Stimulated activated CD4-positive, alpha-beta T cell treated with anti-CD3 and anti-CD28 coated beads, TNF-alpha, amount 100 ng/mL, for 4 hours (primary cell): ENCODE measurements at regions not wholly inside any gene's neighbourhood (a gene's known extent, or its start where the extent isn't known, plus 50 kb on each side); places are given as distances from the start of the nearest gene placed in this dataset.

ENCODE experiments used
- DNase-seq, 3 experiments: peaks; one replicate each; pipeline ENCODE4 v3.0.0-alpha.2; 2020; ENCODE audit warnings: low read depth in 3 of 3

DNA sequence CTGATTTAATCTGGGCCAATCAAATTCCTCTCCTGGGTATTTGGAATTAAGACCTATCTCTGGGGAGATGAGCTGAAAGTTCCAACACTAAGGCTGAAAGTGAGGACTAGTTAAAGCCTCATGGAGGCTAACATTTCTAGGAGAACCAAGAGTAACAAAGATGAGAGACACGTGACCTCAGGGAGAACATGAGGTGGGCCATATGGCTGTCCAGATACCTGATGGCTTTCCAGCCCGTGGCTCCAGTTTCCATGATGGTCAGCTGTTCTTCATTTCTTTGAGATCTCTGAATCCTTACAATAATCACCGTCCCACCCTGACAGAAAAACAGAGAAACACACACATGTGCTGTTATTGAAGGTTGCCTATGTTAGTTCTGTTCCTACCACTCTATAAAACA, 66.1 kb downstream of the LEPR start:
- no peak for DNase-seq

- DNase-seq: no peak
Measured at GRCh38 chr1:65489481-65489880, 69.0 kb downstream of the LEPR start.

DNA sequence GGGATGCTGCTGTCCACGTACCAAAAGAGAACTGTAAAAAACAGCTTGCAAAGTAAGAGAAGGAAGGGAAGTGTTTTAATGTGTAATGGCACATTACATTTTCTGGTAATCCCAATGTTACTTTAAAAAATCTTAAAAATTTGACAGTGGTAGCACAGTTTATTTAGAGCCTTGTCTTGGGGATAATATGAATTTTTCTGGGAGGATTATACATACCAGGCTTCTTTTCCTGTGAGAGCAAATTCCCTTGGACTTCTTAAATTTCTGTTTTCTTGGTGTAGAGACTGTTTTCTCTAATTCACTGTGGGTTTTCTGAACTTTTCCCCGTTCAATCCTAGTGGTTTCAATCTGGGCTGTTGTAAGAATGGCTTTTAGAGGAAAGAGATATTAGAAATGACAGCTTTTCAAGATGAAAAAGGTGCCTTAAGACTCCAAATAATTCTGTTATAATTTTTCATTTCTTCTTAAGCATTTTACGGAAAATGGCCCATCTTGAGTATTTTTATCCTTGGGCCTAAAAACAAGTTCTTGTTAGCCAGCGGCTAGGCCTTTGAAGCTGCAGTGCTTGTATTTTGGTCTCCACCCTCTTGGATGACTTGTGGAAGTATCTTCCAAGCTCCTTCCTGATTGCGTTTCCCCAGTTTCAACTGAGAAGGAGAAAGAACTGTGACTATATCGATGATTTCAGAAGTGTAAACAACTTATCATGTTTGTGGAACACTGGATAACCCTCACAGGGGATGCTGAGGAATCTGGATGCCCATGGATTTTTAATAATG, 70.0 kb downstream of the LEPR start:
- DNase-seq: no peak

GRCh38 chr1:65491472-65491871, 71.0 kb downstream of the LEPR start:
- no peak for DNase-seq

DNA sequence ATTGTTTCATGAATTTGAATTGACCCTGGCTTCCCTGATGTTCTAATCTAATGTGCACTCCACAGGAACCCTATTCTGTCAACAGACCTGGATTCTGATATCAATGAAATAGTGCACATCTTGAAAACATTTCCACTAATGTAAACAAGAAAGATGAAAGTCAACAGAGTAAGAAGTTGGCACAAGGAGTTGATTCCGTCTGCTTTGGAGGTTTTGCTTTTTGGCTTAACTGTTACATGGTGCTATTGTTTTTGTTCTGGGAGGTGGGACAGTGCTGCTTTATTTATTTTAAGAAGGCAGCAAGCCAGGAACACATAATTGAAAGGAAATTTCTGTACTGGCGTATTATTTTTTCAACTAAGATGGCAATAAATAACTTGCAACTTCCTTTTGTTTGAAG, 73.3 kb downstream of the LEPR start:
- no peak for DNase-seq

- no peak for DNase-seq
Measured at GRCh38 chr1:65494671-65495070, 74.2 kb downstream of the LEPR start.

DNA sequence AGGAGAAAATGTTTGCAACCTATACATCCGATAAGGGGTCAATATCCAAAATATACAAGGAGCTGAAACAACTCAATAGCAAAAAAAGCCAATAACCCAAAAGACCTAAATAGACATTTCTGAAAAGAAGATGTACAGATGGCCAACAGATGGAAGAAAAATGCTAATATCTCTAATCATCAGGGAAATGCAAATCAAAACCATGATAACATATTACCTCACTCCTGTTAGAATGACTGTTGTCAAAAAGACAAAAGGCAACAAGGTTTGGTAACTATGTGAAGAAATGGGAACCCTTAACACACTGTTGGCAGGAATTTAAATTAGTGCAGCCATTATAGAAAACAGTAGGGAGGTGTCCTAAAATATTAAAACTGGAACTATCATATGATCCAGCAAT, 74.7 kb downstream of the LEPR start:
- DNase-seq: no peak

DNA sequence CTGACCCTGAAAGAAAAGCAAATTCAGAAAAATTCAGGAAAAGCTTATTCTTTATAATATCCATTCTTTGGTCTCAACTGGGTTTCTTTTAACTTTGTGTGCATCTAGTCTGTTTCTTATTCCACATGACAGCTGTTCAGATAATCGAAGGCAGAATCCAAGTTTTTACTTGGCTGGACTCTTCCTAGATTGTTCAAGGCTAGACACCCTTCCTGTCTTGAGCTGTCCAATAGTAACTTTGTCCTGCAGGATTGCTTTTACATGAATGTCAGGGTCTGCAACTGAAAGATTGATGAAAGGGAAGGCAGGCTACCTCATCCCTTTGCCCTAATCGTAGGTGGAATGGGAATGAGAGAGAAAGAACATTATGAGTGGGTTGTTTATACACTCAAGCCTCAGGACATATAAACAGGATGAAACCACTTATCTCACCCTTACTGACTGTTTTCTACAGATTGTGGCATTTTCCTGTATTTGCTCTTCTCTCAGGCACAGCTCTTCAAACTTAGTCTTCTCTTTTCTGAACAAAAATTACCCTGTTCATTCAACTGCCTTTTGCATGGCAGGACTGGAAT, 76.9 kb downstream of the LEPR start:
- DNase-seq: no peak

DNA sequence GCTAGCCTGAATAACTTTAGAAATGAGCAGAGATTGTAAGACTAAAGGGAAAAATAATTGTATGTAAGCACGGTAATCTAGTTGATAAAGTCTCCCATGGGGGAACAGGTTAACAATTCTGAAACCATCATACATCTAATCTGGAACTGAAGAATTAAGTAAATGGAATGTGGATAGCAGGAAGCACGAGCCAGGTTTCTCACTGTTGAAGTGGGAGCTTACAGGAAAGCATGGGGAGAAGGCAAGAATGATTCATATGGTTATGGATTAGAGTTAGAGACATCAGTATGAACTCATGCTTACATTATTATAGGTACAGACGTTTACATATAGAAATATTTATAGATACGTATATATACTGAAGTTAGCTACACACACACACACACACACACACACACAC, 83.0 kb downstream of the LEPR start:
- no peak for DNase-seq

GRCh38 chr1:65504263-65504662, 83.8 kb downstream of the LEPR start:
- DNase-seq: no peak

GRCh38 chr1:65505547-65506300, 85.3 kb downstream of the LEPR start:
- DNase-seq: no peak

DNA sequence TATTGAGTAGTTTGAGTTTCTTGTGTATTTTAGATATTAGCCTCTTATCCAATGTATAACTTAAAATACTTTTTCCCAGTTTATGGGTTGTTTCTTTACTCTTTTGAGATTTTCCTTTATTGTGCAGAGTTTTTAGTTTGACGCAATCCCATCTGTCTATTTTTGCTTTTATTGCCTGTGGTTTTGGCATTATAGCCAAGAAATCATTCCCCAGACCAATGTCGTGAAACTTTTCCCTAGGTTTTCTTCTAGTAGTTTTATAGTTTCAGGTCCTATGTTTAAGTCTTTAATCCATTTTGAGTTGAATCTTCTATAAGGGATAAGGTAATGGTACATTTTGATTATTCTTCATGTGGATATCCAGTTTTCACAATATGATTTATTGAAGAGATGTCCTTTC, 87.6 kb downstream of the LEPR start:
- DNase-seq: no peak

DNA sequence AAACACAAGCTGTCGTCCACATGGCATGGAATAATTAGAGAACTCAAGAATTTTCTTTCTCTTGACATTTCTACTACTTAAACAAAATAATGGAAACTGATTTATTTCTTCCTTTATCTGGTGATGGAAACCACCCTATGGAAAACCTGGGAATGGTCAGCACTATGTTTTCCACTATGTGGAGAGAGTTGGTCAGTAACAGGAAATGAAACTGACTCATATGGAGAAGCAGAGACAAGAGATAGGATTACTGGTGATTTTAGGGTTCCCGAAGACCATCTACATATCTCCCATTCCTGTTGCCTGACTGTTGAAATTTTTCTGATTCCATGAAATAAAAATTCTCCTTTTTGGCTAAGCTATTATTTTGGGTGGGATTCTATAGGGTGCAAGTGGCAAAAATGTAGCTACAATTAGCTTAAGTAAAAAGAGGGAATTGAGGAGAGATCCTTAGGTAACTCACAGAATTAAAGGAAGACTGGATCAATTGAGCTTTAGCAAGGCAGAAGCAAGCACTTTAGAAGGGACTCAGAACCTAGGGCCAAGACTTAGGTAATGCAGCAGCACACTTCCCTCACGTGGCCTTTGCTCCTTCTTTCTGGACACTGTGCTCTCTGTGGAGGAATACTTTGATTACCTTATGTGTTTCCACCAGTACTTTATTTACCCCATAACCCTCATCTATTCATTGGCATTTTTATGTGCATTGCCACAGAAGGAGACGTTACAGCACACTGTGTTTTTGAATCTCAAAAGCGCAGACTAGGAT, 89.6 kb downstream of the LEPR start:
- DNase-seq: no peak

DNA sequence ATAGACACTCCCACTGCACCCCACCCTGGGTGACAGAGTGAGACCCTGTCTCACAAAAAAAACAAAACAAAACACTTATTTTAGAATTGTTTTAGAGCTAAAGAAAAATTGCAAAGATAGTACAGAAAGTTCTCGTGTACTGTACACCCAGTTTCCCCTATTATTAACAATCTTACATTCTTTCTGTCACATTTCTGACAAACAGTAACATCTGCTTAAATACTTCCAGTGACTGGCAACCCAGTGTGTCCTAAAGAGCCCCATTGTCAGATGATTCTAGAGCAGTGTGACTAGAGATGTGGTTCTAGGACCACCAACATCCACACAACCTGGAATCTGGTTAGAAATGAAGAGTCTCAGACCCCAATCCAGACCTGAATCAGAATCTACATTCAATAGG, 90.5 kb downstream of the LEPR start:
- DNase-seq: no peak

- no peak for DNase-seq
Measured at GRCh38 chr1:65512383-65512782, 91.9 kb downstream of the LEPR start.

DNA sequence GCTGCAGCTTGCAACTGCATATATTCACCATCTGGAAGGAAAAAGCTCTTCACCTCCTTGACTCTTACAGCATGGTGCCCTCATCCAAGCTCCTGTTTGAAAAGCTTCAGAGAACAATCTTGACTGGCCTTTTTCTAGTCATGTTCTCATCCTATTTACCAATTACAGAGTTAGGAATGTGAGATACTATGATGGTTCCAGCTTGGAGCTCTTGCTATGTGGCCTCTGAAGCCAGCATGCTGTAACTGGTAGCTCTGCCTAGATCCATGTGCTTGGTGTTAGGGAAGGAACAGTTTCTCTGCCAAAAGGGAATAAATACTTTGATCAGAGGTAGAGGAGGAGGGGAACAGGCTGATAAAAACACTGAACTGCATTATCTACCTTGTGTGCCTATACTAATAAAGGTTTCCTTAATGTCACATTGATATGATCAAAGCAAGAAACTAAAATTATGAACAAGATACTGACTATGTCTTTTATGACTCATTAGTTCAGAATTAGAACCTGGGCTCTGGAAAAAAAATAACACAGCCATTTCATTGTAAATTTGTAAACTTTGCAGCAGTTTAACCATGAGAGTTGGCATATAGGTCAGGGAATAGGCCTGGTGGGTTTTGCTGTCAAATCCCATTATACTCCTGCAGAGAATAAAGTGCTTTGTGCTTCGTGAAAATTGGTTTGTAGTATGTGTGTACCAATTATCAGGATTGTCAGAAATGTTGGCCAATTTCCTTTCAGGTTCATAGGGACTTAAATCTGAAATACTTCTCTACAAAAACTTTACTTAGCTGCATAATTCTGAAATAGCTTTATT, 92.7 kb downstream of the LEPR start:
- DNase-seq: no peak

- no peak for DNase-seq
Measured at GRCh38 chr1:65514041-65514440, 93.6 kb downstream of the LEPR start.

DNA sequence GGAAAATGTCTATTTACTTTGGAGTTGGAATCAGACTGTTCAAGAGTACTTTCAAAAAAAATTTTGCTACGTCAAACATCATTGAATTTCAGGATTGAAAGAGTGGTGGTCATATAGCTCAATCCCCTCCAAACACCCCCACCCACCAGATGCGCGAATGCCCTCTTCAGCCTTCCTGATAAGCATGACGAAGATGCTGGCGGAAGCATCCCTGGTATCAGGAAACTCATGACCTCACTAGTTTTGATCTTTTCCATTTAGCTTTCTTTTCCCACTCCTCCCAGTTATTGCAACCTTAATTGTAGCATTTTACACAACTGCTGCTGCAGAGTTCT, 104.4 kb downstream of the LEPR start:
- no peak for DNase-seq

DNA sequence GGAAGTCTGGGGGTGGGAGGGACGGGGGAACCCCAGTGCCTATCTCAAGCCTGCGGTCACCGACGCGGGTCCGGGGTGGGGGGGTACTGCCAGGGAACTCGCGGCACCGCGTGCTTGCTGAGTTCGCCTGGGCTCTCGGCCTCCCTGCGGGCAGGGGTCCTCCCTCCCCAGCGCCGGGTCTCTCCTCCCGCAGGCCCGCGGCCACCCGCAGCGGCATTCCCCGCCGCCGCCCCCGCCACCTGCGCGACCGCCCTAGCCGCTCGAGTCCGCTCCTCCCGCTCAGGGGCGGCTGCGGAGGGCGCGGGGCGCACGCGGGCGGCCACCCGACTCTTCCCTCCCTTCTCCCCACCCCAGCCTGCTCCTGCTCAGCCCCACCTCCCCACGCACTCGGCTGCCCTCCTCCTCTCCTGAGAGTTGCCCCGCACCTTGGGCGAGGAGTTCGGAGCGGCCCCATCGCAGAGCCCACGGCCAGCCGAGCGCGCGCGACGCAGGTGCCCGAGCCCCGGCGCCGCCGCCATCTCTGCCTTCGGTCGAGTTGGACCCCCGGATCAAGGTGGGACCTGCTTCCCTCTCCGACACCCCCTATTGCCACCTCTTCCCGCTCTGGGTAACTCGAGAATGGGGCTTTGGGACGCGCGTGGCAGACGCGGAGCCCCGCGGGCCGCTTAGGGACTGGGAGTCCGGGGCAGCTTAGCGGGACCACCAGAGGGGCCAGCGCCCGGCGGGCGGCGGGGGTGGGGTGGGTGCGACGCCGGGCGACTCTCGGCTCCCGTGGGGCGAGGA, 105.0 kb downstream of the LEPR start:
- no peak for DNase-seq

DNA sequence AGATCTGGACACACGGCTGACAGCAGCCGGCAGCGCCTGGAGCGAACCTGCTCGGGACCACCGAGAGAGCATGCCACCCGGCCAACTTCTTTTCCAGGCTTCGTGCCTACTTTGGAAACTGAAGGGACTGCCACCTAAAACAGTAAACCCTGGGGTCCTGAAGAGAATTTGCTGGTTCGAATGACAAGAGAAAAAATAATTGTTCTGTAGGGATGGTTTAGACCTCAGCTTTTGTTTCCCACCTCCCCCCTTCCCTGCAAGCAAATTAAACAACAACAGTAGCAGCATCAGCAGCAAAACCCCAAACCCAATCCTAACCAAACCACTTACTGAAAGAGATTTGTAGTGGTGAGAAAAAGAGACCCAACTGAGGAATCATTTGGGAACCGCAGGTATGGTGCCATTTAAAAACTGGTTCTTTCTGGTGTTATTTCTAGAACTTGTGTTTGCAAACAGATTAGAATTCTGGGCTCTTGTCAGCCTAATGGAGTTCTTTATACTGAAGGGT, 105.6 kb downstream of the LEPR start:
- DNase-seq: no peak

GRCh38 chr1:65527190-65527589, 106.7 kb downstream of the LEPR start:
- no peak for DNase-seq
